GM12878 (cell line): ENCODE measurements at regions not wholly inside any gene's neighbourhood (a gene's known extent, or its start where the extent isn't known, plus 50 kb on each side); places are given as distances from the start of the nearest gene placed in this dataset.

ENCODE experiments used
- ATAC-seq: fragments of 200-7000 bp; cut with Tn5 transposase; 3 replicates; pipeline ENCODE4 v1.9.1; 2020; ENCODE audit warnings: mild to moderate bottlenecking, moderate library complexity
- BruUV-seq: library from RNA; stranded (reverse); fragments of 400-500 nt; replicated peaks from 2 replicates; lab custom pipeline; 2021; lab: Mats Ljungman, UMichigan
- CTCF ChIA-PET: fragments of 300-600 bp; sonication (Branson Sonifier 250); formaldehyde crosslinking; extraction: SDS; loops from one replicate; lab custom pipeline; 2021; ENCODE audit warnings: inconsistent platforms; lab: Yijun Ruan, JAX
- POLR2A ChIA-PET: fragments of 350-600 bp; formaldehyde crosslinking; extraction: SDS; loops from one replicate; lab custom pipeline; 2021; ENCODE audit warnings: inconsistent platforms; lab: Charles Lee
- RAD21 ChIA-PET: fragments of 300-600 bp; sonication (Branson Sonifier 250); formaldehyde crosslinking; loops from one replicate; lab custom pipeline; 2023; ENCODE audit warnings: antibody characterized with exemption; ENCODE audit not compliant: unreplicated experiment; lab: Charles Lee
- SMC1A ChIA-PET: fragments of 300-600 bp; sonication (Branson Sonifier 250); formaldehyde crosslinking; loops from one replicate; lab custom pipeline; 2023; ENCODE audit not compliant: unreplicated experiment, uncharacterized antibody; lab: Charles Lee
- DNase-seq: peaks from one replicate; pipeline ENCODE4 v3.0.0-alpha.2; 2011; ENCODE audit warnings: low read depth, low spot score
- FAIRE-seq: peaks from 3 replicates; lab custom pipeline; 2011; peaks lifted over from hg19 to GRCh38; lab: Jason Lieb, UNC
- H2AFZ ChIP-seq: 2 replicates; pipeline ENCODE4 v1.6.0; 2011; ENCODE audit warnings: low read depth, low read length, control low read depth; ENCODE audit not compliant: control insufficient read depth
- H3K27ac ChIP-seq: 2 replicates; pipeline ENCODE4 v1.5.1; 2011; ENCODE audit warnings: control low read depth; ENCODE audit not compliant: control insufficient read depth, insufficient read depth
- H3K27me3 ChIP-seq, 2 experiments: replicated peaks in 1 of 2; 2 replicates each; pipeline versions ENCODE4 v1.6.0 to v1.6.1; 2011; ENCODE audit warnings: low read length in 1 of 2; ENCODE audit not compliant: control insufficient read depth in 2 of 2, insufficient read depth in 2 of 2
- H3K36me3 ChIP-seq, 2 experiments: 2 replicates each; pipeline ENCODE4 v1.5.1; 2011; ENCODE audit warnings: low read length in 1 of 2; ENCODE audit not compliant: control insufficient read depth in 2 of 2, insufficient read depth in 2 of 2
- H3K4me1 ChIP-seq: 2 replicates; pipeline ENCODE4 v1.6.1; 2011; ENCODE audit warnings: mild to moderate bottlenecking, low read length, moderate library complexity, mixed read lengths; ENCODE audit not compliant: control insufficient read depth, insufficient read depth
- H3K4me2 ChIP-seq: 2 replicates; pipeline ENCODE4 v1.6.0; 2011; ENCODE audit warnings: control low read depth; ENCODE audit not compliant: control insufficient read depth, insufficient read depth
- H3K4me3 ChIP-seq: fragments of 200-600 bp; sonication (generic); 2 replicates; pipeline ENCODE4 v1.5.1; 2016
- H3K79me2 ChIP-seq: 2 replicates; pipeline ENCODE4 v1.6.0; 2011; ENCODE audit warnings: low read length; ENCODE audit not compliant: control insufficient read depth, insufficient read depth
- H3K9ac ChIP-seq: 2 replicates; pipeline ENCODE4 v1.8.0; 2011; ENCODE audit warnings: low read length, control low read depth, mixed read lengths; ENCODE audit not compliant: control insufficient read depth, insufficient read depth
- H3K9me3 ChIP-seq: replicated peaks from 3 replicates; pipeline ENCODE4 v1.5.1; 2011; ENCODE audit warnings: mild to moderate bottlenecking, low read length; ENCODE audit not compliant: control insufficient read depth, insufficient read depth
- H4K20me1 ChIP-seq: 2 replicates; pipeline ENCODE4 v1.6.0; 2011; ENCODE audit not compliant: control insufficient read depth, insufficient read depth
- ATF7 ChIP-seq: fragments of 450-650 bp; IDR thresholded peaks from 2 replicates; pipeline ENCODE4 v1.6.1; 2016; ENCODE audit warnings: low read depth, mild to moderate bottlenecking
- BCL11A ChIP-seq: IDR thresholded peaks from 2 replicates; pipeline ENCODE4 v1.6.1; 2011; ENCODE audit warnings: low read depth, low read length
- E4F1 ChIP-seq: fragments of 450-650 bp; IDR thresholded peaks from 2 replicates; pipeline ENCODE4 v1.6.1; 2018; ENCODE audit warnings: borderline replicate concordance, mild to moderate bottlenecking; ENCODE audit not compliant: partially characterized antibody
- EGR1 ChIP-seq, 2 experiments: IDR thresholded peaks; 1 replicate in 1 of 2; 2 replicates in 1 of 2; pipeline ENCODE4 v1.6.1; 2011 to 2012; ENCODE audit warnings: low read depth in 2 of 2, low read length in 2 of 2, borderline replicate concordance in 1 of 2, mild to moderate bottlenecking in 1 of 2, moderate library complexity in 1 of 2
- GABPA ChIP-seq: IDR thresholded peaks from 2 replicates; pipeline ENCODE4 v1.6.1; 2014; ENCODE audit warnings: antibody characterized with exemption, low read depth, mild to moderate bottlenecking, inconsistent platforms
- IKZF2 ChIP-seq, 2 experiments: fragments of 450-650 bp; IDR thresholded peaks; 2 replicates each; pipeline ENCODE4 v1.6.1; 2017; ENCODE audit warnings: mild to moderate bottlenecking in 2 of 2, moderate library complexity in 2 of 2
- SREBF2 ChIP-seq: IDR thresholded peaks from 2 replicates; pipeline ENCODE4 v1.6.1; 2012; ENCODE audit warnings: mild to moderate bottlenecking, low read length
- ZNF24 ChIP-seq: fragments of 450-650 bp; IDR thresholded peaks from 2 replicates; pipeline ENCODE4 v1.6.1; 2017; ENCODE audit warnings: antibody characterized with exemption, mild to moderate bottlenecking
- ZZZ3 ChIP-seq: IDR thresholded peaks from 2 replicates; pipeline ENCODE4 v1.6.1; 2011; ENCODE audit warnings: low read depth; ENCODE audit not compliant: control insufficient read depth, insufficient read length
- WGBS: methylation state at CpG from one replicate; pipeline ENCODE4 v1.1.6; 2016; ENCODE audit warnings: low lambda C conversion rate; ENCODE audit not compliant: insufficient replicate concordance, insufficient coverage; ENCODE audit errors: missing lambda C conversion rate; 5-methylcytosine and 5-hydroxymethylcytosine counted together
- in situ Hi-C: fragments of 300-500 bp; cut with MboI; formaldehyde crosslinking; loops from 9 replicates; pipeline ENCODE4 v1.14.3; 2018; ENCODE audit warnings: mixed read lengths
- intact Hi-C: fragments of 100-400 bp; cut with micrococcal nuclease; formaldehyde crosslinking; loops from one replicate; pipeline ENCODE4 v1.14.2; 2022; ENCODE audit not compliant: unreplicated experiment

- CTCF ChIA-PET: interaction anchor here (0.6 kb wide), 1 partner anchor 287 kb away, joined by 5 read pairs; no protein-coding TSS in a partner anchor
- no TSS peak for BruUV-seq
- Histone ChIP-seq H3K9me3 (no peaks in the 10 kb centered on the region), H3K4me1 (no peaks in the 10 kb centered on the region), H3K27me3 (peaks cover 0 to 4% of the 10 kb centered on the region in 2 experiments; a peak in 1 of 4 replicates), H3K36me3 (no peaks in the 10 kb centered on the region), H3K4me3 (no peak overlapping the region), H3K79me2 (no peaks in the 10 kb centered on the region), H4K20me1 (no peaks in the 10 kb centered on the region), H3K27ac (no peak overlapping the region), H2AFZ (no peak overlapping the region), H3K9ac (no peak overlapping the region), H3K4me2 (no peak overlapping the region)
- WGBS: 6% methylated on average over 3 of the region's 3 CpGs
- TF ChIP-seq BCL11A: no peak
- no peak for TF ChIP-seq ATF7
- no peak for TF ChIP-seq EGR1 (IDR thresholded peaks at IDR 0.05; ENCODE audit: borderline replicate concordance in 1 of 2, low read depth in 2 of 2, low read length in 2 of 2)
- no peak for TF ChIP-seq GABPA
- TF ChIP-seq IKZF2 (IDR thresholded peaks at IDR 0.05): no peak
- TF ChIP-seq E4F1: no peak
- no peak for TF ChIP-seq SREBF2
- TF ChIP-seq ZNF24: no peak
- TF ChIP-seq ZZZ3: no peak
- POLR2A ChIA-PET: no interaction called here
- RAD21 ChIA-PET: no interaction called here
- in situ Hi-C loops (no loop called here), intact Hi-C loops (no loop called here)
- ATAC-seq: no peak
- DNase-seq: no peak
- SMC1A ChIA-PET: interaction anchor here (0.6 kb wide), 1 partner anchor 178 kb away, joined by 3 read pairs; no protein-coding TSS in a partner anchor
- no peak for FAIRE-seq
These were observed 87.6 kb upstream of the ARAP3 start for GRCh38 chr5:141769671-141770070.
